ENCODE measurements at regions not wholly inside any gene's neighbourhood (a gene's known extent, or its start where the extent isn't known, plus 50 kb on each side); places are given as distances from the start of the nearest gene placed in this dataset.

DNA sequence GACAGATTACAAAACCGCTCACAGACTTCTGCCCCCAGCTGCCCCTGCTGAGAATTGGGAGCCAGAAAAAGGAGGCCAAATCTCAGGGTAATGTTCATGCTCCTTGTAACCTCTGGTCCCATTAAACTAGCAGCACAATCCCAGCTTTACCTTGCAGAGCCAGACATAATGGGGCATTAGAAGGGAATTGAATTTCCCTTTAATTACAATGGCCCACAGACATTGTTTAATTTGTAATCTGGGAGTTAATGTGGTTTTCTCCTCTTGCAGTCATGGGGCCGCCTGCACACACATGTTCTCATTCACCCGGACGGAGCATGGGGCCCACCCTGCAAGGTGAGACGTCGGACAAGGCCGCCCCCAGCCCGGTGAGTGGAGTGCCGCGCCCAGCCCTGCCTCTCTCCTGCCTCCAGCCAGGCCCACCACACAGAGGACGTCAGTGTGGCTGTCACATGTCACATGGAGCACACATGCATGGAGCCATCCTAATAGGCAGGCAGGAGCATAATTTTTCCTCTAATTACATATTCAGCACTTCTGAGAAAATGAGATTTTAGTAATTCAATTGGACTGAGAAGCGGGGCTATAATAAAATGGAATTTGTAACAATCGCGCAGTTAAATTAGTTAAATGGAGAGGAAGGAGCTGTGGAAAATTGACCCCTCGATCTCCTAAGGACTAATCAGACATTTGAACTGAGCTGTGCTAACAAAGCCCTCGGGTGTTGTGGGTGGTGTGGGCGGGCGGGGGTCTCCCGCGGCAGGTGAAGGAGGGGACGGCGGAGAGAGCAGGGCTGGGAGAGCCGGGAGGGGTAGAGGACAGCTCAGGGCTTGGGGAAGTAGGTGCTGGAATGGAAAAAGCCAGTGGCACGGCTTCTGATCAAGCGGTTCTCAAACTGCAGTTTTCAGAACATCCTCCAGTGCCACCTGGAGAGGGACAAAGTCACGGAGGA is 87.7 kb downstream of the ENGASE start:
- TF ChIP-seq, protein P1, sequence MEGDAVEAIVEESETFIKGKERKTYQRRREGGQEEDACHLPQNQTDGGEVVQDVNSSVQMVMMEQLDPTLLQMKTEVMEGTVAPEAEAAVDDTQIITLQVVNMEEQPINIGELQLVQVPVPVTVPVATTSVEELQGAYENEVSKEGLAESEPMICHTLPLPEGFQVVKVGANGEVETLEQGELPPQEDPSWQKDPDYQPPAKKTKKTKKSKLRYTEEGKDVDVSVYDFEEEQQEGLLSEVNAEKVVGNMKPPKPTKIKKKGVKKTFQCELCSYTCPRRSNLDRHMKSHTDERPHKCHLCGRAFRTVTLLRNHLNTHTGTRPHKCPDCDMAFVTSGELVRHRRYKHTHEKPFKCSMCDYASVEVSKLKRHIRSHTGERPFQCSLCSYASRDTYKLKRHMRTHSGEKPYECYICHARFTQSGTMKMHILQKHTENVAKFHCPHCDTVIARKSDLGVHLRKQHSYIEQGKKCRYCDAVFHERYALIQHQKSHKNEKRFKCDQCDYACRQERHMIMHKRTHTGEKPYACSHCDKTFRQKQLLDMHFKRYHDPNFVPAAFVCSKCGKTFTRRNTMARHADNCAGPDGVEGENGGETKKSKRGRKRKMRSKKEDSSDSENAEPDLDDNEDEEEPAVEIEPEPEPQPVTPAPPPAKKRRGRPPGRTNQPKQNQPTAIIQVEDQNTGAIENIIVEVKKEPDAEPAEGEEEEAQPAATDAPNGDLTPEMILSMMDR (IDR thresholded peaks at IDR 0.05 in 8 of 11, conservative IDR thresholded peaks at IDR 0.05 in 3 of 11), result no peak
- no peak for TF ChIP-seq POLR2A (IDR thresholded peaks at IDR 0.05)
